ENCODE measurements at regions not wholly inside any gene's neighbourhood (a gene's known extent, or its start where the extent isn't known, plus 50 kb on each side); places are given as distances from the start of the nearest gene placed in this dataset.

DNA sequence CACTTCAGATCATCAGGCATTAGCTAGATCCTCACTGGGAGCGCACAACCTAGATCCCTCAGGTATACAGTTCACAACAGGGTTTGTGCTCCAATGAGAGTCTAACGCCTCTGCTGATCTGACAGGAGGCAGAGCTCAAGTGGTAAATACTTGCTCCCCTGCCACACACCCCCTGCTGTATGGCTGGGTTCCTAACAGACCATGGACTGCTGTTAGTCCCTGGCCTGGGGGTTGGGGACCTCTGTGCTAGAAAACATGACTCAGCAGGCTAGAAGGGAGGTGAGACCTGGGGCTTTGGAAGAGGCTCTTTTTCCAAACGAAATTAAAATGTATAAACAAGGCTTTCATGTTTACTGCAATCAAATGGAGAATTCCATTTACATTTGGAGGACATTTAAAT lies 691.1 kb downstream of the FLRT2 start:
- no peak overlapping the region for H3K27ac ChIP-seq
- no peak for DNase-seq

GRCh38 chr14:86217523-86217922 lies 687.6 kb downstream of the FLRT2 start:
- H3K9me3 ChIP-seq (ENCODE audit: insufficient read depth, low read depth) = no peaks in the 10 kb centered on the region
- no peaks in the 10 kb centered on the region for H3K4me1 ChIP-seq (replicated peaks; ENCODE audit: insufficient read depth)
- no peaks in the 10 kb centered on the region for H3K9me2 ChIP-seq (ENCODE audit: insufficient read depth)
- H3K27ac ChIP-seq = no peak overlapping the region
- H3K36me3 ChIP-seq (ENCODE audit: low read depth) = no peaks in the 10 kb centered on the region
- DNase-seq = no peak
- H3F3A ChIP-seq (ENCODE audit: insufficient read depth, low read depth) = no peaks in the 10 kb centered on the region
- TF ChIP-seq EZH2 (IDR thresholded peaks at IDR 0.05; ENCODE audit: low read depth) (no peak), CTCF (conservative IDR thresholded peaks at IDR 0.05) (no peak)
- no peaks in the 10 kb centered on the region for H3K79me2 ChIP-seq (ENCODE audit: low read depth)
- POLR2A ChIA-PET (ENCODE audit: unreplicated experiment) = no interaction called here
- H3K4me3 ChIP-seq = no peak overlapping the region
- BruUV-seq (replicated peaks) = no TSS peak
- H2AFZ ChIP-seq = no peak overlapping the region
- no peaks in the 10 kb centered on the region for H3K27me3 ChIP-seq (ENCODE audit: insufficient read depth, low read depth)
- no peak overlapping the region for H3K4me2 ChIP-seq
- no peaks in the 10 kb centered on the region for H4K20me1 ChIP-seq (ENCODE audit: insufficient read depth)
- intact Hi-C loops (cut with micrococcal nuclease; ENCODE audit: unreplicated experiment) = no loop called here
- CTCF ChIA-PET = no interaction called here

More for the DNA sequence above, 691.1 kb downstream of the FLRT2 start:
- Histone ChIP-seq H3K4me2 (no peak overlapping the region), H3K9me3 (ENCODE audit: insufficient read depth, low read depth) (no peaks in the 10 kb centered on the region), H3K9me2 (ENCODE audit: insufficient read depth) (no peaks in the 10 kb centered on the region), H3K4me3 (no peak overlapping the region), H2AFZ (no peak overlapping the region), H3F3A (ENCODE audit: insufficient read depth, low read depth) (no peaks in the 10 kb centered on the region), H3K79me2 (ENCODE audit: low read depth) (no peaks in the 10 kb centered on the region), H4K20me1 (ENCODE audit: insufficient read depth) (no peaks in the 10 kb centered on the region), H3K27me3 (ENCODE audit: insufficient read depth, low read depth) (no peaks in the 10 kb centered on the region), H3K4me1 (replicated peaks; ENCODE audit: insufficient read depth) (no peaks in the 10 kb centered on the region), H3K36me3 (ENCODE audit: low read depth) (no peaks in the 10 kb centered on the region)
- ChIA-PET CTCF (no interaction called here), POLR2A (ENCODE audit: unreplicated experiment) (no interaction called here)
- BruUV-seq (replicated peaks) = no TSS peak
- intact Hi-C loops (cut with micrococcal nuclease; ENCODE audit: unreplicated experiment) = no loop called here
- TF ChIP-seq CTCF (conservative IDR thresholded peaks at IDR 0.05) (no peak), EZH2 (IDR thresholded peaks at IDR 0.05; ENCODE audit: low read depth) (no peak)

DNA sequence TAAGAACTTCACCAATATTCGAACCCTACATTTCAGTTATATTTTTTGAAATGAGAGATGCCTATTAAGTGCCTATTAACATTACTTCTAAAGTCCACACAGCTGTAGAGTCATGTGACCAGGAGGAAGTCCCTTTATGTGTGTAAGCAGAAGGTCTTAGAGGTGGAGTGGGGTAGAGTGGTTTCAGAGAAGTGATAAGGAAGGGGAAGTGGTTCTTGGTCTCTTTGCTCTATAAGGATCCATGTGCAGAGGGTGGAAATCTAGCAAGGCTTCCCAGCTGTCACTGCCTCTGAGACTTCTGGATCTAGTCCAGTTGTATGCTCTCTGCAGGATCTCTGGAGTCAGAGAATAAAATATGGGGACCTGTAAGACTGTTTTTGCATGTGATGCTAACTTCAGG lies 673.9 kb downstream of the FLRT2 start:
- H3K9me2 ChIP-seq (ENCODE audit: insufficient read depth) = no peaks in the 10 kb centered on the region
- DNase-seq = no peak
- POLR2A ChIA-PET (ENCODE audit: unreplicated experiment) = no interaction called here
- no peak overlapping the region for H2AFZ ChIP-seq
- intact Hi-C loops (cut with micrococcal nuclease; ENCODE audit: unreplicated experiment) = no loop called here
- no peaks in the 10 kb centered on the region for H3F3A ChIP-seq (ENCODE audit: insufficient read depth, low read depth)
- H3K27me3 ChIP-seq (ENCODE audit: insufficient read depth, low read depth) = no peaks in the 10 kb centered on the region
- no peak overlapping the region for H3K27ac ChIP-seq
- no peaks in the 10 kb centered on the region for H3K79me2 ChIP-seq (ENCODE audit: low read depth)
- H3K9me3 ChIP-seq (ENCODE audit: insufficient read depth, low read depth) = no peaks in the 10 kb centered on the region
- TF ChIP-seq EZH2 (IDR thresholded peaks at IDR 0.05; ENCODE audit: low read depth) (no peak), CTCF (conservative IDR thresholded peaks at IDR 0.05) (no peak)
- no peak overlapping the region for H3K4me3 ChIP-seq
- H3K4me2 ChIP-seq = no peak overlapping the region
- no peaks in the 10 kb centered on the region for H3K36me3 ChIP-seq (ENCODE audit: low read depth)
- CTCF ChIA-PET = no interaction called here
- no TSS peak for BruUV-seq (replicated peaks)
- no peaks in the 10 kb centered on the region for H4K20me1 ChIP-seq (ENCODE audit: insufficient read depth)
- no peaks in the 10 kb centered on the region for H3K4me1 ChIP-seq (replicated peaks; ENCODE audit: insufficient read depth)

Measured in PC-9 (cell line).